GM03348 (cell line): ENCODE measurements at regions not wholly inside any gene's neighbourhood (a gene's known extent, or its start where the extent isn't known, plus 50 kb on each side); places are given as distances from the start of the nearest gene placed in this dataset.

Source experiments
- DNase-seq: peaks from one replicate; pipeline ENCODE4 v3.0.0; 2012; ENCODE audit warnings: low spot score

DNA sequence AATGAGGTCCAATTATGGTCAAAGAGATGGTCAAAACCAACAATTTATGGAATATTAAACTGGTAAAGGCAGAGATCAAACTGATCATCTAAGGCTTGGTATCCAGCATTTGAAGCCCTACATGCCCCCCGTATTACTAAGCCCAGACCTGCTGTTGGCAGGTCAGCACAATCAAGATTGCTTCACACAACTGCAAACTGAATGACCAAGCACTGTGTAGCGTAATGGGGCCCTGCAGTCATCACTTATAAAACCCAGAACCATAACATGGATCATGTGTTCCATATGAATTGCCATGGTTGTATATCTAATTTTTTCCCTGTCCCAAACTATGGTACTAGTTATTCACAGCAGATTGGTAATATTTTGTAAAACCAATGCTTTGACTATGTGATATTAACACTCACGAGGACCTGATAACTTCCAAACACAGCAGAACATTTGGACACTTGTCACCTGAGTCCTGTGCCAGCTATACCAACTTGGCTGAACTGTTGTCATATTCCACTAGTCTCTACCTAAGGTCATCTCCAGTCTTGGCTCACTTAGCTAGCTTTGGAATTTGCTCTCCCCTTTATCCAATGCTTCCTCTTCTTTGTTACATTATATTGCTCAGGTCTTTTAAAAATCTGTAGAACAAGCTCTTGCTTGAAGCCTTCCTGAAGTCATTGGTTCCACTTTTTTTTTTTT, 81.7 kb upstream of the HMHB1 start:
- no peak for DNase-seq

GRCh38 chr5:143729334-143729946, 82.5 kb upstream of the HMHB1 start:
- no peak for DNase-seq

- DNase-seq = no peak
Observed at GRCh38 chr5:143723159-143723558, 88.8 kb upstream of the HMHB1 start.

DNA sequence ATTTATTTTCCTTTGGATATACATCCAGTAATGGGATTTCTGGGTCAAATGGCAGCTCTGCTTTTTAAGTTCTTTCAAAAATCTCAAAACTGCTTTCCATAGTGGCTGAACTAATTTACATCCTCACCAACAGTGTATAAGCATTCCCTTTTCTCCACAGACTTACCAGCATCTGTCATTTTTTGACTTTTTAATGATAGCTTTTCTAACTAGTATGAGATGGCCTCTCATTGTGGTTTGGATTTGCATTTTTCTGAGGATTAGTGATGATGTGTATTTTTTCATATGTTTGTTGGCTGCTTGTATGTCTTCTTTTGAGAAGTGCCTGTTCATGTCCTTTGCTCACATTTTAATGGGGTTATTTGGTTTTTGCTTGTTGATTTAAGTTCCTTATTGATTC, 90.0 kb upstream of the HMHB1 start:
- DNase-seq = no peak

DNA sequence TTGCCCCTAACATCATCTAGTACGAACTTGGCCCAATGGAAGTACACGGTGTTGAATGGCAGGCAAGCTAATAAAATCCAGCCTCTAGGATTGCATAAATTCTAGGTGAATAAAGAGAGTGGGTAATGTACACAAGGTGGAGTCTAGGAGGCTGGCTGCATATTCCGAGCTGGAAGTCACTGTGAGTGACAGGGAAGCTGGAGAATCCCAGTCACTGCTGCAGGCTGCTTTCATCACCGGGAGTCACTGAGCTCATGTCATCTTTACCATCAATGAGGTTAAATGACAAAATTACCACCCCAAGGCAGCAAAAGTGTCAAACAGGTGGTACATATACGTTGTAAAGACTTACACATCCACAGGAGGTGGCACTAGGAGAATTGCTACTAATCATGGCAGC, 91.3 kb upstream of the HMHB1 start:
- no peak for DNase-seq

DNA sequence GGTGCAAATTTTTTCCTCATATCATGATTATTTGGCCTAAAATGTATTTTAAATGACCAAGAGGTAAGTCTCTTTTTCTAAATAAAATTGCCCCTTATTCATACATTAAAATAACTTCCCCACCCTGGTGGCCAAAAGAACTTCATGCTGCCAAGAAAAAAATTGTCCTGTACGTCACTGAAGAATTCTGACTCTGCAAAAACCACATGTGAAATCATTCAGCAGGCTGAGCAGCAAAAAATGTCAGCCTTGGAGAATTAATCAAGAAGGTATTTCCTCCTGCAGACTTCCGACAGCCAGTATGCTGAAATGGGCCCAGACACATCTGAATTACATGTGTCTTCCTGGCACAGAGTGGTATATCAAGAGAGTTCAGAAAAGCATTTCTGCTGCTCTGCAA, 94.6 kb upstream of the HMHB1 start:
- DNase-seq = peak; percentile 85

GRCh38 chr5:143716881-143717280, 95.1 kb upstream of the HMHB1 start:
- no peak for DNase-seq

DNA sequence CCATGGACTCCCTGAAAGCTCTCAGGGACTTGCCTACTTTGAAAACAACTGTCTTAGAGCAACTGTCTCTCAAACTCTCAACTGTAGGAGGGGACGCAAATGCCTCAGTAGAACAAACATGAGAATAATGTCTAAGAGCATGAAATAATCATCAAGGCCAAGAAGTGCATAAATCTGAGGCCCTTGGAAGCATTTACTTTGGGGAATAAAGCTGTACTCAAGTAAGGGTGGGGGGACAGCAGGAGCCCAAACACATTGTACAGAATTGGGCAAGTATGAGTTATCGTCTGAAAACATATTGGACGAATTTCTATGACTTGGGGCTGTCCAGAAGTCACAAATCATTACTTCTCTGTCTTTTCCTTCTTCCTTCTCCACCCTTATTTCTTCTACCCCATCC, 96.3 kb upstream of the HMHB1 start:
- no peak for DNase-seq

GRCh38 chr5:143714629-143715028, 97.3 kb upstream of the HMHB1 start:
- DNase-seq = peak; percentile 12

- DNase-seq = peak; percentile 57
Observed at GRCh38 chr5:143713047-143714003, 98.6 kb upstream of the HMHB1 start.

- DNase-seq = no peak
Observed at GRCh38 chr5:143708672-143709071, 103.3 kb upstream of the HMHB1 start.

- peak; percentile 60 for DNase-seq
Observed at GRCh38 chr5:143707806-143708205, 104.2 kb upstream of the HMHB1 start.

- no peak for DNase-seq
Observed at GRCh38 chr5:143705381-143705780, 106.6 kb upstream of the HMHB1 start.

DNA sequence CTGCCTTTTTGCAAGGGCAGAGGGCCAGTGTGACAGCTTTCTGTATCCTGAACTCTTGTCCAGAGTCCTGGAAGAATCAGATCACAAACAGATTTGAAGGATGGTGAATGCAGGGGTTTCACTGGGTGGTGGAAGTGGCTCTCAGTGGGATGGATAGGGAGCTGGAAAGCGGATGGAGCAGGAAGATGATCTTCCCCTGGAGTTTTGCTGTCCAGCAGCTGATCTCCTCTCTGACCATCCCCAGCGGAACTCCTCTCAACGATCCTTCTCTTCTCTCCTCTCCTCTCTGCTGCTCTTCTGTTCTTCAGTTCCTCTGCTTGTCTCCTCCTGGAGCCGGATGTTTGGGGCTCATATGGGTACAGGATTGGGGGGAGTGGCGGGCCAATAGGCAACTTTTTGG, 108.3 kb upstream of the HMHB1 start:
- DNase-seq = no peak

GRCh38 chr5:143701493-143701892, 110.5 kb upstream of the HMHB1 start:
- no peak for DNase-seq

GRCh38 chr5:143700994-143701393, 111.0 kb upstream of the HMHB1 start:
- DNase-seq = no peak

GRCh38 chr5:143699121-143699520, 112.8 kb upstream of the HMHB1 start:
- DNase-seq = no peak

DNA sequence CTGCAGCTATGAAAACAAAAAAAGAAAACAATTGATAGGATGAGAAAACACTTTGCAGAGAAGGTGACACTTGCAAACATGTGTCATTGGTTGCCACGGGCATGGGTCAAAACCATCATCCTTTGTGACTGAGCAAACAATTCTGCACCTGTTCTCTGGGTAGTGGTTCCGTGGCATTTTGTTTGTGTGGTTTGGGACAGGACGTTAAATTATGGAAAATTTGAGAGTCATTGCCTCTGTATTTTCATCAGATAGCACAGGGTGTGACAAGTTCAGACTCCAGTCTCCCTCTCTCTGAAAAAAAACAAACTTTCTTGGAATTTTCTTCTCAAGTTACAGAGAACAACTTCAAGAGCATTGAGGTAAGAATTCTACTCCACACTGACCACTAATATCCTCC, 113.4 kb upstream of the HMHB1 start:
- no peak for DNase-seq

- DNase-seq = no peak
Observed at GRCh38 chr5:143696921-143697320, 115.0 kb upstream of the HMHB1 start.

DNA sequence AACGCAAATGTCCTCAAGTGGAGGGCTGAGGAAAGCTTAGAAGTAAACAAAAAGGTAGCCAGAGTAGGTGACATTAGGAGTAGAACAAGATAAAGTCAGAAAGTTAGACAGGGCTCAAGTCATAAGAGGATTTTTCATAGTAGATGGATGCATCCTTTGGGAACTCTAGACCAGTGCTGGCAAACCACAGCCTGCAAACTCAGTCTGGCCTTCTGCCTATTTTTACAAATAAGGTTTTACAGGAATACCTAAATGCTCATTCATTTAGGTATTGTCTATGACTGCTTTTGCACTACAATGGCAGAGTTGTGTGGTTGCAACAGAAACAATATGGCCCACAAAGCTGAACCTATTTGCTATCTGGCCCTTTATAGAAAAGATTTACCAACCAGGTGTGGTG, 116.0 kb upstream of the HMHB1 start:
- no peak for DNase-seq

GRCh38 chr5:143695244-143695864, 116.6 kb upstream of the HMHB1 start:
- no peak for DNase-seq

DNA sequence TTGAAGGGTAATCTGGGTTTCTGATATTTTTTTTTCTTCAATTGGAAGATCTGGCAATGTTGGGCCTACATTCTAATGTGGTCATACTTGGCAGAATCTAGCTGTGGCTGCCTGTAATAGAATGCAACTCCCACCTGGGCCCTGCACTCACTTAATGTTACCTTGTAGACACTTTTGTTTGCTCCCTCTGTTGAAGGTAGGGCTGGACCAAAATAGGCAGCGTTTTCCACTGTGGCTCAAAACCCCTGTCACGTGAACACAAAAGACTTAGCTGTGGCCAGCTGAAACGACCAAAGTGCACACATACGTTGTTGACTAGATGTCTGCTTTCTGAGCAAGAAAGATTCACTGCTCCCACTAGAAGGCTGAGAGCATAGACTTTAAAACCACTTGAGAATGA, 117.6 kb upstream of the HMHB1 start:
- no peak for DNase-seq
